ENCODE measurements at regions not wholly inside any gene's neighbourhood (a gene's known extent, or its start where the extent isn't known, plus 50 kb on each side); places are given as distances from the start of the nearest gene placed in this dataset.

- no peak for TF ChIP-seq EP300 (IDR thresholded peaks at IDR 0.05)
- TF ChIP-seq, protein P1, sequence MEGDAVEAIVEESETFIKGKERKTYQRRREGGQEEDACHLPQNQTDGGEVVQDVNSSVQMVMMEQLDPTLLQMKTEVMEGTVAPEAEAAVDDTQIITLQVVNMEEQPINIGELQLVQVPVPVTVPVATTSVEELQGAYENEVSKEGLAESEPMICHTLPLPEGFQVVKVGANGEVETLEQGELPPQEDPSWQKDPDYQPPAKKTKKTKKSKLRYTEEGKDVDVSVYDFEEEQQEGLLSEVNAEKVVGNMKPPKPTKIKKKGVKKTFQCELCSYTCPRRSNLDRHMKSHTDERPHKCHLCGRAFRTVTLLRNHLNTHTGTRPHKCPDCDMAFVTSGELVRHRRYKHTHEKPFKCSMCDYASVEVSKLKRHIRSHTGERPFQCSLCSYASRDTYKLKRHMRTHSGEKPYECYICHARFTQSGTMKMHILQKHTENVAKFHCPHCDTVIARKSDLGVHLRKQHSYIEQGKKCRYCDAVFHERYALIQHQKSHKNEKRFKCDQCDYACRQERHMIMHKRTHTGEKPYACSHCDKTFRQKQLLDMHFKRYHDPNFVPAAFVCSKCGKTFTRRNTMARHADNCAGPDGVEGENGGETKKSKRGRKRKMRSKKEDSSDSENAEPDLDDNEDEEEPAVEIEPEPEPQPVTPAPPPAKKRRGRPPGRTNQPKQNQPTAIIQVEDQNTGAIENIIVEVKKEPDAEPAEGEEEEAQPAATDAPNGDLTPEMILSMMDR (IDR thresholded peaks at IDR 0.05), result no peak
- no peak for TF ChIP-seq POLR2A (IDR thresholded peaks at IDR 0.05; ENCODE audit: low read depth)
Observed at GRCh38 chr9:17864951-17865350, 286.1 kb downstream of the SH3GL2 start.
